Endodermal cell (in vitro differentiated cells): ENCODE measurements at regions not wholly inside any gene's neighbourhood (a gene's known extent, or its start where the extent isn't known, plus 50 kb on each side); places are given as distances from the start of the nearest gene placed in this dataset.

Source experiments
- DNase-seq: peaks from one replicate; pipeline ENCODE4 v3.0.0-alpha.2; 2017
- H3K27ac ChIP-seq: 2 replicates; pipeline ENCODE4 v1.5.1; 2013; ENCODE audit warnings: mild to moderate bottlenecking, low read depth, low read length, moderate library complexity
- H3K27me3 ChIP-seq: 2 replicates; pipeline ENCODE4 v1.6.1; 2013; ENCODE audit warnings: mild to moderate bottlenecking, low read length, moderate library complexity; ENCODE audit not compliant: insufficient read depth, control insufficient read depth, poor library complexity, severe bottlenecking
- H3K36me3 ChIP-seq: 2 replicates; pipeline ENCODE4 v1.7.0; 2013; ENCODE audit warnings: mild to moderate bottlenecking, low read length, moderate library complexity; ENCODE audit not compliant: control insufficient read depth, insufficient read depth
- H3K4me1 ChIP-seq: one replicate; pipeline ENCODE4 v1.7.0; 2013; ENCODE audit warnings: low read length; ENCODE audit not compliant: control insufficient read depth, insufficient read depth
- H3K4me3 ChIP-seq: 2 replicates; pipeline ENCODE4 v1.5.1; 2013; ENCODE audit warnings: mild to moderate bottlenecking, low read length, moderate library complexity
- H3K9ac ChIP-seq: 2 replicates; pipeline ENCODE4 v1.6.1; 2013; ENCODE audit warnings: mild to moderate bottlenecking, low read length, moderate library complexity; ENCODE audit not compliant: poor library complexity, severe bottlenecking; ENCODE audit errors: extremely low read depth
- H3K9me3 ChIP-seq: 2 replicates; pipeline ENCODE4 v1.6.1; 2013; ENCODE audit warnings: mild to moderate bottlenecking, low read length, moderate library complexity; ENCODE audit not compliant: control insufficient read depth
- H3K27ac Mint-ChIP-seq: 2 replicates; pipeline ENCODE4 v1.8.0; 2020; ENCODE audit warnings: mixed read lengths
- H3K27me3 Mint-ChIP-seq: 2 replicates; pipeline ENCODE4 v1.8.0; 2021; ENCODE audit warnings: mild to moderate bottlenecking, mixed read lengths; ENCODE audit not compliant: insufficient read depth
- H3K36me3 Mint-ChIP-seq: 2 replicates; pipeline ENCODE4 v1.8.0; 2020; ENCODE audit warnings: low read depth, mixed read lengths
- H3K4me1 Mint-ChIP-seq: 2 replicates; pipeline ENCODE4 v1.8.0; 2020; ENCODE audit warnings: mixed read lengths
- H3K4me3 Mint-ChIP-seq: 2 replicates; pipeline ENCODE4 v1.8.0; 2020; ENCODE audit warnings: mild to moderate bottlenecking, moderate library complexity, mixed read lengths
- H3K9me3 Mint-ChIP-seq: 2 replicates; pipeline ENCODE4 v1.8.0; 2020; ENCODE audit warnings: mild to moderate bottlenecking, mixed read lengths
- WGBS, 2 experiments: methylation state at CpG; one replicate each; pipeline versions ENCODE4 v1.1.5 to v1.1.7; 2013; ENCODE audit warnings: missing lambda C conversion rate in 2 of 2, mixed read lengths in 1 of 2; ENCODE audit not compliant: insufficient coverage in 1 of 2, insufficient read length in 1 of 2; 5-methylcytosine and 5-hydroxymethylcytosine counted together
- TF ChIP-seq, protein P1 (sequence below): fragments of 200-600 bp; sonication (generic); conservative IDR thresholded peaks from 2 replicates; pipeline ENCODE4 v1.5.0; 2021; ENCODE audit warnings: antibody characterized with exemption, mild to moderate bottlenecking

DNA sequence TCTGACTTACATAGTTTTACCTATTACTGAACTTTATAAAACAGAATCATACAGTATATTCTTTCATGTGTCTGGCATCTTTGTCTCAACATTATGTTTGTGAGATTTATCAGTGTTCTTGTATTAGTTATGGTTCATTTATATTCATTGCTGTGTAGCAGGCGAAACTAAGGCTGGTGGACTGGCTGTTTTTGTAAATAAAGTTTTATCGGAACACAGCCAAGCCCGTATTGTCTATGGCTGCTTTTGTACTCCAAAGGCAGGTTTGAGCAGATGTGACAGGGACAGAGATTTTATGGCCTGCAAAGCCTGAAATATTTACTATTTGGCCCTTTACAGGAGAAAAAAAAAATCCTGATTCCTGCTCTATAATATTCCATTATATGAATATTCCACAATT is 405.8 kb upstream of the RGS6 start:
- H3K27me3 ChIP-seq: no peaks in the 10 kb centered on the region
- Mint-ChIP-seq H3K4me3 (no peak overlapping the region), H3K27me3 (no peaks in the 10 kb centered on the region), H3K9me3 (no peaks in the 10 kb centered on the region), H3K27ac (no peak overlapping the region), H3K36me3 (peaks cover 15% of the 10 kb centered on the region), H3K4me1 (peaks cover 9% of the 10 kb centered on the region)
- 96 to 100% methylated on average over 3 of the region's 3 CpGs for WGBS, 2 experiments
- no peaks in the 10 kb centered on the region for H3K9me3 ChIP-seq
- DNase-seq: no peak
- H3K9ac ChIP-seq: no peak overlapping the region
- H3K4me3 ChIP-seq: no peak overlapping the region
- TF ChIP-seq, protein P1, sequence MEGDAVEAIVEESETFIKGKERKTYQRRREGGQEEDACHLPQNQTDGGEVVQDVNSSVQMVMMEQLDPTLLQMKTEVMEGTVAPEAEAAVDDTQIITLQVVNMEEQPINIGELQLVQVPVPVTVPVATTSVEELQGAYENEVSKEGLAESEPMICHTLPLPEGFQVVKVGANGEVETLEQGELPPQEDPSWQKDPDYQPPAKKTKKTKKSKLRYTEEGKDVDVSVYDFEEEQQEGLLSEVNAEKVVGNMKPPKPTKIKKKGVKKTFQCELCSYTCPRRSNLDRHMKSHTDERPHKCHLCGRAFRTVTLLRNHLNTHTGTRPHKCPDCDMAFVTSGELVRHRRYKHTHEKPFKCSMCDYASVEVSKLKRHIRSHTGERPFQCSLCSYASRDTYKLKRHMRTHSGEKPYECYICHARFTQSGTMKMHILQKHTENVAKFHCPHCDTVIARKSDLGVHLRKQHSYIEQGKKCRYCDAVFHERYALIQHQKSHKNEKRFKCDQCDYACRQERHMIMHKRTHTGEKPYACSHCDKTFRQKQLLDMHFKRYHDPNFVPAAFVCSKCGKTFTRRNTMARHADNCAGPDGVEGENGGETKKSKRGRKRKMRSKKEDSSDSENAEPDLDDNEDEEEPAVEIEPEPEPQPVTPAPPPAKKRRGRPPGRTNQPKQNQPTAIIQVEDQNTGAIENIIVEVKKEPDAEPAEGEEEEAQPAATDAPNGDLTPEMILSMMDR: no peak
- H3K4me1 ChIP-seq: peaks cover 4% of the 10 kb centered on the region
- no peak overlapping the region for H3K27ac ChIP-seq
- peaks cover 20% of the 10 kb centered on the region for H3K36me3 ChIP-seq

DNA sequence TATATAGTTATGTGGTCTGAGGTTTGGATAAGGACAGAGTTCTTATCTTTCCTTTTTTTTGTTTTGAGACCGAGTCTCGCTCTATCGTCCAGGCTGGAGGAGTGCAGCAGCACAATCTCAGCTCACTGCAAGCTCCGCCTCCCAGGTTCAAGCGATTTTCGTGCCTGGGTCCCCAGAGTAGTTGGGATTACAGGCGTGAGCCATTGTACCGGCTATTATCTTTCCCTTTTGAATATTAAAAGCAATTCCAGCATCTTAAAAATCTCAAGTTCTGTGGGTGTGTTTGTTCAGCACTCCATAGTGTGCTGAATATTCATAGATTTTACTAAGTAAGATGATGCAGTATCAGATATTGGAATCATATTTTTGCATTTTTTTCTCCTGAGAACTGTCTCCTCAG is 404.4 kb upstream of the RGS6 start:
- H3K4me1 Mint-ChIP-seq: peaks cover 6% of the 10 kb centered on the region
- no peak overlapping the region for H3K27ac Mint-ChIP-seq

DNA sequence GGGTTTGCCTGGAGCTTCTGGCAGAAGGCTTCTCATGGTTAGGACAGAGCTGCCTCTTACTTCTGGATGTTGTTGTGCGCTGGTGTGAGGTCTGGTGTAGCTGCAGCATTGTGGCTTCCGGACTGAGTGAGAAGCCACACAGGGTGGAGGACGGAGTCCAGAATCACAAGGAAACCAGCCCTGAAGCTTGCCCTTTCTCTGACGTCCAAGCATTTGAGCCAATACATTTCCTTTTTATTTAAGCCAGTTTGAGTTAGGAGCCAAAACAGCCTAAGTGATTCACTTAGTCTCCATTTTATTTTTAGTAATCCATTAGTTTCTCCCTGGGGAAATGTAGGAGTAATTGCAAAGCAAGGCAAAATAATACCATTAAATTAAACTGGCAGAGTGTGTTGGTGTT is 402.4 kb upstream of the RGS6 start:
- TF ChIP-seq, protein P1: no peak
- Histone ChIP-seq H3K4me1 (no peaks in the 10 kb centered on the region), H3K27me3 (no peaks in the 10 kb centered on the region), H3K36me3 (peaks cover 28% of the 10 kb centered on the region), H3K9me3 (no peaks in the 10 kb centered on the region), H3K9ac (no peak overlapping the region), H3K27ac (no peak overlapping the region), H3K4me3 (no peak overlapping the region)
- Mint-ChIP-seq H3K4me1 (peaks cover 6% of the 10 kb centered on the region), H3K4me3 (no peak overlapping the region), H3K9me3 (no peaks in the 10 kb centered on the region), H3K27ac (peak overlapping the region; percentile 41), H3K27me3 (no peaks in the 10 kb centered on the region), H3K36me3 (peaks cover 25% of the 10 kb centered on the region)
- no peak for DNase-seq
- WGBS, 2 experiments: 93 to 97% methylated on average over 3 to 4 of the region's 4 CpGs

More for the DNA sequence above, 404.4 kb upstream of the RGS6 start:
- Histone ChIP-seq H3K4me3 (no peak overlapping the region), H3K4me1 (no peaks in the 10 kb centered on the region), H3K27ac (no peak overlapping the region), H3K27me3 (no peaks in the 10 kb centered on the region), H3K36me3 (peaks cover 28% of the 10 kb centered on the region), H3K9ac (no peak overlapping the region), H3K9me3 (no peaks in the 10 kb centered on the region)
- Mint-ChIP-seq H3K4me3 (no peak overlapping the region), H3K27me3 (no peaks in the 10 kb centered on the region), H3K36me3 (peaks cover 23% of the 10 kb centered on the region), H3K9me3 (no peaks in the 10 kb centered on the region)
- DNase-seq: no peak
- 94 to 95% methylated on average over 3 to 8 of the region's 8 CpGs for WGBS, 2 experiments
- TF ChIP-seq, protein P1: no peak
